Left lung (tissue), 4 donors: ENCODE measurements at regions not wholly inside any gene's neighbourhood (a gene's known extent, or its start where the extent isn't known, plus 50 kb on each side); places are given as distances from the start of the nearest gene placed in this dataset.
"Not testable (repeated sequence)": the region's sequence is repeated elsewhere in the genome, so short reads cannot be mapped to it uniquely, and the experiment has no call there.

Source experiments
- ATAC-seq: fragments of 200-7000 bp; cut with Tn5 transposase; one replicate; pipeline ENCODE4 v1.9.1; 2020; ENCODE audit warnings: moderate library complexity
- DNase-seq, 4 donors: peaks; one replicate each; pipeline ENCODE4 v3.0.0-alpha.2; 2013 to 2020
- H3K27ac ChIP-seq, 2 donors: fragments of 200-600 bp; sonication (generic) in 1 of 2; one replicate each; pipeline versions ENCODE4 v1.5.0 to v1.8.0; 2020 to 2021
- H3K27me3 ChIP-seq, 2 donors: fragments of 200-600 bp; sonication (generic) in 1 of 2; one replicate each; pipeline versions ENCODE4 v1.5.0 to v1.8.0; 2020 to 2021
- H3K36me3 ChIP-seq, 2 donors: fragments of 200-600 bp; sonication (generic) in 1 of 2; one replicate each; pipeline versions ENCODE4 v1.5.0 to v1.8.0; 2020 to 2021
- H3K4me1 ChIP-seq, 2 donors: fragments of 200-600 bp; one replicate each; pipeline ENCODE4 v1.8.0; 2021
- H3K4me3 ChIP-seq, 2 donors: fragments of 200-600 bp; sonication (generic) in 1 of 2; one replicate each; pipeline versions ENCODE4 v1.5.0 to v1.8.0; 2020 to 2021; ENCODE audit warnings: mild to moderate bottlenecking in 1 of 2
- H3K9me3 ChIP-seq, 2 donors: fragments of 200-600 bp; sonication (generic) in 1 of 2; one replicate each; pipeline versions ENCODE4 v1.5.0 to v1.8.0; 2020 to 2021
- intact Hi-C, 2 donors: fragments of 100-400 bp; cut with DNase I; formaldehyde crosslinking; loops; one replicate each; pipeline versions ENCODE4 v1.11.2 to v1.14.2; 2022
- TF ChIP-seq, protein P1 (sequence below), 2 donors: fragments of 200-600 bp; sonication (generic) in 1 of 2; IDR thresholded peaks; one replicate each; pipeline versions ENCODE4 v1.5.0 to v1.8.0; 2021; ENCODE audit warnings: antibody characterized with exemption in 2 of 2
- donor health status: DM: no; HTN: yes; CAD: no.
- donor health status: DM: no; HTN: no; CAD: no.

DNA sequence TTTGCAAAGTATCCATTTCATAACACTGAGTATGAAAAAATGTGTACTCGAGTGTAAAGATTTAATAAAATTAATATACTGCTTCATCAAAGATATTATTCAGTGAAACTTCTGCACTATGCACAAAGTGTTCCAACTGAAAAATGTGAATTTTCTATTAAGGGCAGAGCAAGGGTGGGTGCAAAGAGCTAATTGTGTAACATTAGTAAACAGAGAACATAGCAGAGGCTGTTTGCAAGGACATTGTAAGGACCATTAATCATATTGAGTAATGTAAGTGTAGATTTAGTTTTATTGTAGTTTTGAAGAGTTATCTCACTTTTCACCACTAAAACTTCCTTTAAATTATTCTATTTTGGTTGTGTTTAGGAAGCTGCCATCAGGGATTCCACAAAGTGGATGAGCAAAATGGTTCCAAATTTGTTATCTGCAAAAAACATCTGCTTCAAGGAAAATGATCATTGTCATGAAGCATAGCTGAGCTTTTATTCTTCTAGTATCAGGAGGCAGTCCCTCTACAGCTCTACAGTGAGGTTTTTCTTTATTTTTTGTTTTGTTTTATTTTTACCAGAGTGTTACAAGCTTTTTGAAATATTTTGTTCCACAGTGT lies 1375.4 kb downstream of the SLITRK1 start:
- TF ChIP-seq, protein P1, sequence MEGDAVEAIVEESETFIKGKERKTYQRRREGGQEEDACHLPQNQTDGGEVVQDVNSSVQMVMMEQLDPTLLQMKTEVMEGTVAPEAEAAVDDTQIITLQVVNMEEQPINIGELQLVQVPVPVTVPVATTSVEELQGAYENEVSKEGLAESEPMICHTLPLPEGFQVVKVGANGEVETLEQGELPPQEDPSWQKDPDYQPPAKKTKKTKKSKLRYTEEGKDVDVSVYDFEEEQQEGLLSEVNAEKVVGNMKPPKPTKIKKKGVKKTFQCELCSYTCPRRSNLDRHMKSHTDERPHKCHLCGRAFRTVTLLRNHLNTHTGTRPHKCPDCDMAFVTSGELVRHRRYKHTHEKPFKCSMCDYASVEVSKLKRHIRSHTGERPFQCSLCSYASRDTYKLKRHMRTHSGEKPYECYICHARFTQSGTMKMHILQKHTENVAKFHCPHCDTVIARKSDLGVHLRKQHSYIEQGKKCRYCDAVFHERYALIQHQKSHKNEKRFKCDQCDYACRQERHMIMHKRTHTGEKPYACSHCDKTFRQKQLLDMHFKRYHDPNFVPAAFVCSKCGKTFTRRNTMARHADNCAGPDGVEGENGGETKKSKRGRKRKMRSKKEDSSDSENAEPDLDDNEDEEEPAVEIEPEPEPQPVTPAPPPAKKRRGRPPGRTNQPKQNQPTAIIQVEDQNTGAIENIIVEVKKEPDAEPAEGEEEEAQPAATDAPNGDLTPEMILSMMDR (IDR thresholded peaks at IDR 0.05) = no peak
- no peaks in the 10 kb centered on the region for H3K4me1 ChIP-seq
- intact Hi-C loops = no loop called here
- ATAC-seq (no peak), DNase-seq (no peak)
- no peaks in the 10 kb centered on the region for H3K27me3 ChIP-seq
- no peaks in the 10 kb centered on the region for H3K9me3 ChIP-seq
- no peaks in the 10 kb centered on the region for H3K36me3 ChIP-seq
- H3K4me3 ChIP-seq = no peak overlapping the region
- no peak overlapping the region for H3K27ac ChIP-seq

DNA sequence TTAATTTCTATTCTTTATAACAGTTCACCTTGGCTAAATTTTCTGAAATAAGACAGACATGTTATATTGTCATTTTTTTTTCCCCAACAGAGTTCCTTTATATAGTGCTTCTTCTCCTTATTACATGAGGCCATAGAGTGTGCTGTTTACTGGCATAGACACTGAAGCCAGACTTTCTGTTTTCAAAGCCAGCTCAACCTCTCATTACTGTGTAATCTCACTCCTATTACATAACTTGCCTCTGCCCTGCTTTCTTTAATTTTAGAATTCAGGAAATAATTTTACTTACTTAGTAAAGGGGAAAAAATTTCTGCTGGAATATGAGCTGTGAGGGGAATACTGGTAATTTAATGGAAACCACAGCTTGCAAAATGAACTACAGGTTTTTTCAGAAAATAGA lies 1380.4 kb downstream of the SLITRK1 start:
- TF ChIP-seq, protein P1 (IDR thresholded peaks at IDR 0.05) = no peak
- H3K36me3 ChIP-seq = no peaks in the 10 kb centered on the region
- no peaks in the 10 kb centered on the region for H3K27me3 ChIP-seq
- no peak overlapping the region for H3K27ac ChIP-seq
- ATAC-seq (no peak), DNase-seq (no peak)
- H3K4me3 ChIP-seq = no peak overlapping the region
- peaks cover 0 to 2% of the 10 kb centered on the region in 2 donors for H3K9me3 ChIP-seq
- no peaks in the 10 kb centered on the region for H3K4me1 ChIP-seq
- intact Hi-C loops = no loop called here

DNA sequence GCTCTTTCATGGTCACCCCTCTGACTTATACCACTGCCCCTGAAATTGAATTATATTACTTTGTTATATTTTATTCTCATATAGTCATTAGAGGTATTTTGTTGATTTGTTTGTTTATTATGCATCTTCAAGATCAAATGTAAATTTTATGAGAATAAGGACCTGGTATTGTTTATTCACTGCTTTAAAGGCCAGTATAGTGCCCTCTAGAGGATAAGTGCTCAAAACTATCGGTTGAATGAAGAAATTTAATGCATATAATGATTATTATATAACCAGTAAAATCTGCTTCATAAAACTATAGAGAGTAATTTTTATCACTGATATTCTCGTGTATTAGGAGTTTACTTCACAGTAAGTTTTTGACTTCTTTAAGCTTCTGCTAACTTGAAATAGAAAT lies 1401.9 kb downstream of the SLITRK1 start:
- intact Hi-C loops = no loop called here
- Histone ChIP-seq H3K4me1 (no peaks in the 10 kb centered on the region), H3K27ac (no peak overlapping the region), H3K27me3 (no peaks in the 10 kb centered on the region), H3K36me3 (no peaks in the 10 kb centered on the region), H3K4me3 (no peak overlapping the region), H3K9me3 (peaks cover 0 to 8% of the 10 kb centered on the region in 2 donors)
- no peak for ATAC-seq
- TF ChIP-seq, protein P1 (IDR thresholded peaks at IDR 0.05) = no peak
- DNase-seq = no peak

DNA sequence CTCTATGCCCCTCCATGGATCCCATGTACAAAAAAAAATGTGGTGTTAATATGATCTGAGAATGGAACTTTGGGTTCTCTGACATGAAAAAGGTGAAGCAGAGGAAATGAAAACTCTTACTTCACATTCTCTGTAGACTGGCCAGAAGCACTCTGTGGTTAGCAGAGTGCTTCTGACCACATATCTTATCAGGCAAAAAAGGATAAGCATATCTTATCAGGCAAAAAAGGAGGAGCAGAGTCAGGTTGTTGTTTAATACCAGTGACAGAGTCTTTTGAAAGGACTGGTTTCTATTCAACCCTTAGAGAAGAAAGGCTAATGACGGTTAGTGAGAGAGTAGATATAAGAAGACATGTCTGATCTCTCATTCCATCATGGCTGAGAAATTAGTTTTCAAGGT lies 1404.8 kb downstream of the SLITRK1 start:
- H3K4me1 ChIP-seq = no peaks in the 10 kb centered on the region
- no peak overlapping the region for H3K27ac ChIP-seq
- ATAC-seq = no peak
- TF ChIP-seq, protein P1 (IDR thresholded peaks at IDR 0.05) = no peak
- H3K36me3 ChIP-seq = no peaks in the 10 kb centered on the region
- H3K27me3 ChIP-seq = no peaks in the 10 kb centered on the region
- no peak overlapping the region for H3K4me3 ChIP-seq
- intact Hi-C loops = no loop called here
- DNase-seq = no peak
- no peaks in the 10 kb centered on the region for H3K9me3 ChIP-seq

DNA sequence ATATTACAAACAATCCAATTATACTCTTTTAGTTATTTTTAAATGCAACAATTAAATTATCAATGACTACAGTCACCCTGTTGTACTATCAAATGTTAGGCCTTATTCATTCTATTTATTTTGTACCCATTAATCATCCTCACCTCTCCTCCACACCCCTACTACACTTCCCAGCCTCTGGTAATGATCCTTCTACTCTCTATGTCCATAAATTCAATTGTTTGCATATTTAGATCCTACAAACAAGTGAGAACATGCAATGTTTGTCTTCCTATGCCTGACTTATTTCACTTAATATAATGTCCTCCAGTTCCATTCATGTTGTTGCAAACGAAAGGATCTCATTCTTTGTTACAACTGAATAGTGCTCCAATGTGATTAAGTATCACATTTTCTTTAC lies 1414.6 kb downstream of the SLITRK1 start:
- ATAC-seq (no peak), DNase-seq (no peak)
- TF ChIP-seq, protein P1 (IDR thresholded peaks at IDR 0.05) = no peak
- Histone ChIP-seq H3K27me3 (no peaks in the 10 kb centered on the region), H3K27ac (no peak overlapping the region), H3K9me3 (no peaks in the 10 kb centered on the region), H3K4me3 (no peak overlapping the region), H3K36me3 (no peaks in the 10 kb centered on the region), H3K4me1 (no peaks in the 10 kb centered on the region)
- intact Hi-C loops = no loop called here

DNA sequence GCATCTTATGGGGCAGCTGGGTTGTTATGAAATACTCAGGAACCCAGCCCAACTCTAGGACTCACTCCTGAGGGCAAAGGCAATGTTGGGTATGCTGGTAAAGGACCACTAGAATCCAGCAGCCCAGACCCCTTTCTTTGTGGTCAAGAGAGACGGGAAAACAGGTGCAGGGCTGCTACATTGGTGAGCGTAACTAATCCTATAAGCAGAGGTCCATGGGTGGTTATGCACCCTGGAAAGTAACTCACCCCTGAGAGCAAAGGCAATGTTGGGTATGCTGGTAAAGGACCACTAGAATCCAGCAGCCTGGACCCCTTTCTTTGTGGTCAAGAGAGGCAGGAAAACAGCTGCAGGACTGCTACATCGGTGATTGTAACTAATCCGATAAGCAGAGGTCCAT lies 1422.7 kb downstream of the SLITRK1 start:
- H3K36me3 ChIP-seq, H3K27me3 ChIP-seq, H3K27ac ChIP-seq, DNase-seq, H3K4me1 ChIP-seq, H3K4me3 ChIP-seq, ATAC-seq, intact Hi-C loops: not testable (repeated sequence)
- H3K9me3 ChIP-seq = peaks cover 0 to 12% of the 10 kb centered on the region in 2 donors
